HL-60 (cell line): ENCODE measurements at regions not wholly inside any gene's neighbourhood (a gene's known extent, or its start where the extent isn't known, plus 50 kb on each side); places are given as distances from the start of the nearest gene placed in this dataset.

ENCODE experiments used
- DNase-seq, 2 experiments: peaks; one replicate each; pipeline ENCODE4 v3.0.0-alpha.2; 2010 to 2020; ENCODE audit warnings: low read depth in 1 of 2, low spot score in 1 of 2
- H3K27ac ChIP-seq: fragments of 250-450 bp; sonication (Bioruptor Pico); replicated peaks from 2 replicates; pipeline ENCODE4 v1.5.1; 2020; ENCODE audit warnings: mild to moderate bottlenecking, moderate library complexity
- H3K27me3 ChIP-seq: fragments of 250-450 bp; sonication (Bioruptor Pico); 2 replicates; pipeline ENCODE4 v1.5.1; 2021; ENCODE audit warnings: mild to moderate bottlenecking, moderate library complexity; ENCODE audit not compliant: insufficient read depth, poor library complexity, severe bottlenecking
- H3K4me3 ChIP-seq: replicated peaks from 2 replicates; pipeline ENCODE4 v1.5.1; 2011; ENCODE audit warnings: mild to moderate bottlenecking, control low read depth, low read length; ENCODE audit not compliant: insufficient read depth
- CTCF ChIP-seq: IDR thresholded peaks from one replicate; pipeline ENCODE4 v1.5.1; 2011; ENCODE audit warnings: low read length, control low read depth, inconsistent platforms; ENCODE audit not compliant: insufficient read depth
- GABPA ChIP-seq: IDR thresholded peaks from 2 replicates; pipeline ENCODE4 v1.6.1; 2012; ENCODE audit warnings: low read depth
- POLR2AphosphoS5 ChIP-seq: IDR thresholded peaks from 2 replicates; pipeline ENCODE4 v1.6.1; 2012; ENCODE audit warnings: low read depth
- REST ChIP-seq: IDR thresholded peaks from 2 replicates; pipeline ENCODE4 v1.6.1; 2012; ENCODE audit warnings: low read depth; ENCODE audit not compliant: insufficient replicate concordance
- SPI1 ChIP-seq: IDR thresholded peaks from 2 replicates; pipeline ENCODE4 v1.6.1; 2012; ENCODE audit warnings: low read depth, mild to moderate bottlenecking, borderline replicate concordance

- H3K27me3 ChIP-seq, result no peaks in the 10 kb centered on the region
- no peak for DNase-seq
- H3K27ac ChIP-seq, result no peak overlapping the region
- TF ChIP-seq GABPA (no peak), CTCF (no peak), SPI1 (no peak), POLR2AphosphoS5 (no peak), REST (no peak)
- H3K4me3 ChIP-seq, result no peak overlapping the region
These were observed 50.3 kb upstream of the SORBS2 start for GRCh38 chr4:185862340-185862739.

GRCh38 chr4:185863946-185864345, 52.0 kb upstream of the SORBS2 start:
- Histone ChIP-seq H3K27me3 (no peaks in the 10 kb centered on the region), H3K4me3 (no peak overlapping the region), H3K27ac (no peak overlapping the region)
- no peak for TF ChIP-seq REST
- TF ChIP-seq CTCF, result no peak
- TF ChIP-seq GABPA, result no peak
- no peak for TF ChIP-seq SPI1
- no peak for TF ChIP-seq POLR2AphosphoS5
- DNase-seq, result no peak

GRCh38 chr4:185865901-185866328, 53.9 kb upstream of the SORBS2 start:
- Histone ChIP-seq H3K4me3 (no peak overlapping the region), H3K27me3 (no peaks in the 10 kb centered on the region), H3K27ac (no peak overlapping the region)
- DNase-seq, result no peak
- TF ChIP-seq SPI1 (no peak), REST (no peak), GABPA (no peak), CTCF (no peak), POLR2AphosphoS5 (no peak)
